Breast epithelium (tissue), 4 donors: ENCODE measurements at regions not wholly inside any gene's neighbourhood (a gene's known extent, or its start where the extent isn't known, plus 50 kb on each side); places are given as distances from the start of the nearest gene placed in this dataset.

Experiments used
- DNase-seq, 2 donors: peaks; one replicate each; pipeline ENCODE4 v3.0.0-alpha.2; 2019; ENCODE audit warnings: low spot score in 2 of 2
- H3K27ac ChIP-seq, 2 donors: fragments of 200-600 bp; sonication (generic) in 1 of 2; one replicate each; pipeline ENCODE4 v1.5.1; 2016 to 2019; ENCODE audit warnings: mild to moderate bottlenecking in 1 of 2
- H3K27me3 ChIP-seq, 2 donors: fragments of 200-600 bp; sonication (generic) in 1 of 2; one replicate each; pipeline versions ENCODE4 v1.5.1 to v1.6.0; 2017 to 2019; ENCODE audit warnings: control low read depth in 1 of 2, mild to moderate bottlenecking in 1 of 2
- H3K36me3 ChIP-seq: fragments of 200-600 bp; one replicate; pipeline ENCODE4 v1.5.1; 2019
- H3K4me1 ChIP-seq, 2 donors: fragments of 200-600 bp; sonication (generic); one replicate each; pipeline ENCODE4 v1.5.1; 2016 to 2019; ENCODE audit warnings: control low read depth in 1 of 2
- H3K4me3 ChIP-seq, 3 donors: fragments of 200-600 bp; sonication (generic); 1 replicate in 2 of 3; 2 replicates in 1 of 3; pipeline ENCODE4 v1.5.1; 2016 to 2019; ENCODE audit warnings: mild to moderate bottlenecking in 3 of 3, moderate library complexity in 2 of 3
- H3K9me3 ChIP-seq, 2 donors: fragments of 200-600 bp; sonication (generic) in 1 of 2; one replicate each; pipeline ENCODE4 v1.5.1; 2016 to 2019; ENCODE audit warnings: control low read depth in 1 of 2
- CTCF ChIP-seq, 3 donors: fragments of 450-650 bp; IDR thresholded peaks; one replicate each; pipeline ENCODE4 v1.5.1; 2016 to 2017; ENCODE audit warnings: antibody characterized with exemption in 3 of 3, mild to moderate bottlenecking in 3 of 3, moderate library complexity in 3 of 3
- POLR2A ChIP-seq: fragments of 450-650 bp; IDR thresholded peaks from one replicate; pipeline ENCODE4 v1.6.1; 2016; ENCODE audit warnings: antibody characterized with exemption, mild to moderate bottlenecking, moderate library complexity
- POLR2AphosphoS5 ChIP-seq, 3 donors: sonication (generic); formaldehyde crosslinking; IDR thresholded peaks; one replicate each; pipeline ENCODE4 v1.6.1; 2017; ENCODE audit warnings: antibody characterized with exemption in 3 of 3
- intact Hi-C: fragments of 100-400 bp; cut with DNase I; formaldehyde crosslinking; loops from one replicate; pipeline ENCODE4 v1.15.1; 2023; ENCODE audit warnings: low total_unique reads

GRCh38 chr4:136320465-136320813 is 1211.9 kb downstream of the PCDH18 start:
- H3K27ac ChIP-seq: no peak overlapping the region
- H3K4me1 ChIP-seq: no peaks in the 10 kb centered on the region
- intact Hi-C loops: no loop called here
- no peaks in the 10 kb centered on the region for H3K36me3 ChIP-seq
- no peak for DNase-seq
- H3K4me3 ChIP-seq: no peak overlapping the region
- no peaks in the 10 kb centered on the region for H3K9me3 ChIP-seq
- H3K27me3 ChIP-seq: no peaks in the 10 kb centered on the region
- TF ChIP-seq POLR2AphosphoS5 (IDR thresholded peaks at IDR 0.05): no peak
- TF ChIP-seq CTCF (IDR thresholded peaks at IDR 0.05): no peak
- TF ChIP-seq POLR2A: no peak

DNA sequence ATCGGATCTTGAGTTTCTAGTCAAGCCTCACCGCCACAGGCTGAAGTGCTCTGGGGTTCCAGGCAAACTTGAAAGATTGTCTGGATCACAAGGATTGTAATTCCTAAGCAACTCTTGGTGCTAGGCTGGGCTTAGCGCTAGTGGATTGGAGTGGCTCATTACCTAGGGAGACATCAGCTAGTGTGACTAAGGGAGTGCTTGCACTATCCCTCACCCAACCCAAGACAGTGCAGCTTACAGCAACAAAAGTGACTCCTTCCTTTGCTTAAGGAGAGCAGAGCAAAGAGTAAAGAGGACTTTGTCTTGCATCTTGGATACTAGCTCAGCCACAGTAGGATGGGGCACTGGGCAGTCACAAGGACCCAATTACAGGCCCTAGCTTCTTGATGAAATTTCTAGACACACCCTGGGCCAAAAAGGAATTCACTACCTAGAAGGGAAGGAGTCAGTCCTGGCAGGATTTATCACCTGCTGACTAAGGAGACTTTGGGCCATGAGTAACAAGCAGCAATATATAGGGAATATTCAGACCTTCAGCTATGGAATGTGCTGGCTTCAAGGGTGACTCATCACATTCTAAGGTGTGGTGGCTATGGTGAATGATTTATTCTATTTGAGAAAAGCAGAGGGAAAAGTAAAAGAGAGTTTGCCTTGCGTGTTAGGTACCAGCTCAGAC is 1212.4 kb downstream of the PCDH18 start:
- TF ChIP-seq POLR2AphosphoS5 (IDR thresholded peaks at IDR 0.05): no peak
- TF ChIP-seq POLR2A: no peak
- no peak for TF ChIP-seq CTCF (IDR thresholded peaks at IDR 0.05)
- Histone ChIP-seq H3K9me3 (no peaks in the 10 kb centered on the region), H3K27ac (no peak overlapping the region), H3K27me3 (no peaks in the 10 kb centered on the region), H3K4me3 (no peak overlapping the region), H3K36me3 (no peaks in the 10 kb centered on the region), H3K4me1 (no peaks in the 10 kb centered on the region)
- no peak for DNase-seq
- intact Hi-C loops: no loop called here

- Histone ChIP-seq H3K4me3 (no peak overlapping the region), H3K27ac (no peak overlapping the region), H3K36me3 (no peaks in the 10 kb centered on the region), H3K9me3 (no peaks in the 10 kb centered on the region), H3K27me3 (no peaks in the 10 kb centered on the region), H3K4me1 (no peaks in the 10 kb centered on the region)
- no peak for TF ChIP-seq CTCF (IDR thresholded peaks at IDR 0.05)
- no peak for TF ChIP-seq POLR2A
- TF ChIP-seq POLR2AphosphoS5 (IDR thresholded peaks at IDR 0.05): no peak
- DNase-seq: no peak
- intact Hi-C loops: no loop called here
Observed at GRCh38 chr4:136316961-136317360, 1215.3 kb downstream of the PCDH18 start.

DNA sequence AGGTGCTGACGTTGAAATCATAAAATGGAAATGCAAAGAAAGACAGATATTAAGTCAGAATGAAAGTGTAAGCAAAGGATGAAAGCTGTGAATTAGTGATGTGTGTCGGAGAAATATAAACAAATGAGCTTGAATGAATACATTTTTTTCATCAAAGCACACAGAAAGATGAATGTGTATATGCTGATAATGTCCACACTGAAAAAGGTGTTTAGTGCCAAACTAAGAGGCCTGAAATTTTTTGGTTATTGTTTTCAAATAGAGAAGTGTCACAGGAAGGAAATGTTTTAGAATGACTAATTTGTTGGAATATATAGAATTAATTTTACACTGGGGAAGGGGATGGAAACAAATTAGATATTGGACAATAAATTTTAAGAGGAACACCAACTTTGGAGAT is 1217.6 kb downstream of the PCDH18 start:
- H3K4me1 ChIP-seq: no peaks in the 10 kb centered on the region
- no peak for TF ChIP-seq CTCF (IDR thresholded peaks at IDR 0.05)
- TF ChIP-seq POLR2AphosphoS5 (IDR thresholded peaks at IDR 0.05): no peak
- TF ChIP-seq POLR2A: no peak
- intact Hi-C loops: no loop called here
- no peaks in the 10 kb centered on the region for H3K36me3 ChIP-seq
- DNase-seq: no peak
- H3K27me3 ChIP-seq: no peaks in the 10 kb centered on the region
- no peak overlapping the region for H3K27ac ChIP-seq
- H3K4me3 ChIP-seq: no peak overlapping the region
- no peaks in the 10 kb centered on the region for H3K9me3 ChIP-seq

DNA sequence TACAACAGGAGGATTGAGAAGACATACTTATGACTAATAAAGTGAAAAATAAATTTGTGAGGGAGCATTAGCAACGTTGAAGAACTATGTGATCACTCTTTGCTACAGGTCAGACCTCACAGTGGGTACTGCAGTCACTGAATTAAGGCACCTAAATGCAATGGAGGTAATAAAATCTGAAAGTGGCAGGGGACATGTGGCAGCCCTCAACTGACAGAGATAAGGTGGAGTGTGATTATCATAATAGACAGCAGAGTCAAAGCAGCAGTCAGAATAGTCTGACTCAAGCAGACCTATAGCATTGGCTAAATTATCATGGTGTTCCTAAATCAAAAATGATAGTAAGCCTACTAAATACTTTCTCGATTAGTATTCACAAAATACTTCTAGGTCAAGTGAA is 1220.5 kb downstream of the PCDH18 start:
- TF ChIP-seq POLR2AphosphoS5 (IDR thresholded peaks at IDR 0.05) (no peak), POLR2A (no peak), CTCF (IDR thresholded peaks at IDR 0.05) (no peak)
- Histone ChIP-seq H3K27ac (no peak overlapping the region), H3K27me3 (no peaks in the 10 kb centered on the region), H3K4me1 (no peaks in the 10 kb centered on the region), H3K36me3 (no peaks in the 10 kb centered on the region), H3K4me3 (no peak overlapping the region), H3K9me3 (no peaks in the 10 kb centered on the region)
- DNase-seq: no peak
- intact Hi-C loops: no loop called here
